PC-9 (cell line): ENCODE measurements at regions not wholly inside any gene's neighbourhood (a gene's known extent, or its start where the extent isn't known, plus 50 kb on each side); places are given as distances from the start of the nearest gene placed in this dataset.

Experiments used
- CTCF ChIP-seq: fragments of 200-600 bp; sonication (generic); conservative IDR thresholded peaks from 2 replicates; pipeline ENCODE4 v1.6.1; 2017; ENCODE audit warnings: mixed run types, antibody characterized with exemption, mild to moderate bottlenecking, moderate library complexity
- EZH2 ChIP-seq: fragments of 200-600 bp; sonication (generic); IDR thresholded peaks from 2 replicates; pipeline ENCODE4 v1.8.0; 2017; ENCODE audit warnings: antibody characterized with exemption, low read depth

DNA sequence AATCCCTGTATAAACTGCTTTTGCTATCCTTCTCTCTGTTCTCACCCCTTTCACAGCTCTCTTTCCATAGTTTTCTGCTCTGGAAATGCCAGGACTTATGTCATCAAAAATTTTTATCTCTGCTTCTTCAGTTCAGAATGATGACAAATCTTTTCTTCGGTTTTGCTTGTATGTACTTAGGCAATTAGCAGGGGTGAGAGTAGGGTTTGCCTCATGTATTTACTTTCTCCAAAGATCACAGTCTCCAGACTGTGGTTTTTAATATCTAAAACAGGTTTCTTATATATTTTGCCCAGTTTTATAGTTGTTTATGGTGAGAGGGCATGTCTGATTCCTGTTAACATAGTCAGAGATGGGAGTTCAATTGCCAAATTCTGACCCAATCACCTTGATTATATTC lies 235.4 kb upstream of the LYPLAL1 start:
- no peak for TF ChIP-seq CTCF
- TF ChIP-seq EZH2: no peak
